ENCODE measurements at regions not wholly inside any gene's neighbourhood (a gene's known extent, or its start where the extent isn't known, plus 50 kb on each side); places are given as distances from the start of the nearest gene placed in this dataset.

DNA sequence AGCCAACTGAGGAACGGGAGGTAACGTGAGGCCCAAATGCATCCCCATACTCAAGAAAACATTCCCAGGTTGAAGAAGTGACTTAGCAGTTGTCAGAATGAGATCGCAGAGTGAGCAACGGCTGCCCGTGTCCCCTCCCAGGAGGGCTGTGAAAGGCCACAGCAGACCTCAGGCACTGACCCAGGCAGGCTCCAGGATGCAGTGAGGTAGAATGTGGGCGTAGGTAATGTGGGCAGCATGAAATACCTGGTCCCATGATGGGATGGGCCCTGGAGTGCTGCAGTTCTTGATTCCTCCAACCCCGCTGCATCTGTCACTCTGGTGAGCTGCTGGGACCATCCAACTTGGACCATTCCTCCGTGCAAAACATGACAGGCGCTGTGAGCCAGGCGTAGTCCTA is 74.8 kb downstream of the NSMCE3 start:
- Mint-ChIP-seq H3K9me3 (no peaks in the 10 kb centered on the region), H3K4me3 (no peak overlapping the region), H3K27ac (peak overlapping the region in 2 of 3 experiments; percentile 40 to 45; a peak in 2 of 7 replicates), H3K27me3 (ENCODE audit: low read depth) (no peaks in the 10 kb centered on the region; the same call in 1 of the 2 replicates), H3K4me1 (peaks cover 23 to 24% of the 10 kb centered on the region in 2 experiments), H3K36me3 (ENCODE audit: insufficient read depth in 1 of 3, low read depth in 3 of 3) (no peaks in the 10 kb centered on the region)
- Histone ChIP-seq H3K4me2 (ENCODE audit: insufficient read depth, insufficient read length, low read length) (no peak overlapping the region), H3K9me3 (ENCODE audit: control insufficient read depth, low read depth, low read length) (no peaks in the 10 kb centered on the region), H3K23me2 (ENCODE audit: insufficient read length, low read depth, low read length, poor library complexity, severe bottlenecking) (no peaks in the 10 kb centered on the region), H4K8ac (replicated peaks; ENCODE audit: insufficient read length, low read depth, low read length) (no peak overlapping the region), H2BK120ac (ENCODE audit: low read depth, low read length, poor library complexity, severe bottlenecking) (no peak overlapping the region), H3K18ac (ENCODE audit: insufficient read length, low read depth, low read length) (no peak overlapping the region), H3K79me1 (ENCODE audit: insufficient read depth, low read depth, low read length, poor library complexity, severe bottlenecking) (no peaks in the 10 kb centered on the region), H3K27me3 (ENCODE audit: insufficient read depth, low read length) (no peaks in the 10 kb centered on the region), H3K9ac (ENCODE audit: extremely low read depth, insufficient read length, low read length) (no peak overlapping the region), H3K4me1 (ENCODE audit: insufficient read depth, low read length) (peaks cover 5% of the 10 kb centered on the region; the same call in 1 of the 2 replicates), H2BK15ac (ENCODE audit: low read depth, low read length) (no peak overlapping the region), H2AK5ac (ENCODE audit: insufficient read length, low read length) (no peak overlapping the region), H3K79me2 (ENCODE audit: insufficient read depth, low read length) (no peaks in the 10 kb centered on the region), H3K23ac (ENCODE audit: insufficient read length, low read depth, low read length) (no peak overlapping the region), H4K5ac (ENCODE audit: insufficient read length, low read depth, low read length) (no peak overlapping the region), H3T11ph (ENCODE audit: low read length) (no peak overlapping the region), H3K4ac (ENCODE audit: low read depth, low read length) (no peak overlapping the region), H4K20me1 (ENCODE audit: control insufficient read depth, insufficient read depth, insufficient read length) (no peaks in the 10 kb centered on the region), H2BK20ac (ENCODE audit: low read depth, low read length, poor library complexity, severe bottlenecking) (no peak overlapping the region), H2AFZ (ENCODE audit: low read length) (no peak overlapping the region), H3K27ac (ENCODE audit: insufficient read length, low read depth, low read length) (no peak overlapping the region), H2BK5ac (ENCODE audit: insufficient read length, low read length) (no peak overlapping the region), H3K56ac (ENCODE audit: insufficient read length, low read depth, low read length) (no peak overlapping the region), H3K14ac (ENCODE audit: insufficient read depth, low read length) (no peak overlapping the region; the same call in 1 of the 2 replicates), H2BK12ac (ENCODE audit: insufficient read length, low read depth, low read length) (no peak overlapping the region), H4K91ac (ENCODE audit: insufficient read length, low read depth, low read length) (no peak overlapping the region)
- no CpG with 5 or more reads among the region's 10 CpGs for WGBS (ENCODE audit: extremely low coverage, insufficient read length, low lambda C conversion rate)
- TF ChIP-seq, protein P1, sequence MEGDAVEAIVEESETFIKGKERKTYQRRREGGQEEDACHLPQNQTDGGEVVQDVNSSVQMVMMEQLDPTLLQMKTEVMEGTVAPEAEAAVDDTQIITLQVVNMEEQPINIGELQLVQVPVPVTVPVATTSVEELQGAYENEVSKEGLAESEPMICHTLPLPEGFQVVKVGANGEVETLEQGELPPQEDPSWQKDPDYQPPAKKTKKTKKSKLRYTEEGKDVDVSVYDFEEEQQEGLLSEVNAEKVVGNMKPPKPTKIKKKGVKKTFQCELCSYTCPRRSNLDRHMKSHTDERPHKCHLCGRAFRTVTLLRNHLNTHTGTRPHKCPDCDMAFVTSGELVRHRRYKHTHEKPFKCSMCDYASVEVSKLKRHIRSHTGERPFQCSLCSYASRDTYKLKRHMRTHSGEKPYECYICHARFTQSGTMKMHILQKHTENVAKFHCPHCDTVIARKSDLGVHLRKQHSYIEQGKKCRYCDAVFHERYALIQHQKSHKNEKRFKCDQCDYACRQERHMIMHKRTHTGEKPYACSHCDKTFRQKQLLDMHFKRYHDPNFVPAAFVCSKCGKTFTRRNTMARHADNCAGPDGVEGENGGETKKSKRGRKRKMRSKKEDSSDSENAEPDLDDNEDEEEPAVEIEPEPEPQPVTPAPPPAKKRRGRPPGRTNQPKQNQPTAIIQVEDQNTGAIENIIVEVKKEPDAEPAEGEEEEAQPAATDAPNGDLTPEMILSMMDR (conservative IDR thresholded peaks at IDR 0.05) = no peak
- no peak for DNase-seq

Measured in H9 (cell line).